ENCODE measurements at regions not wholly inside any gene's neighbourhood (a gene's known extent, or its start where the extent isn't known, plus 50 kb on each side); places are given as distances from the start of the nearest gene placed in this dataset.

- in situ Hi-C loops (cut with HindIII; ENCODE audit: low pct_unique_long_range_greater_than_20kb, low sequenced_read_pairs) = no loop called here
- no peak overlapping the region for H3K27ac ChIP-seq (ENCODE audit: low read length)
- H3K36me3 ChIP-seq (ENCODE audit: control insufficient read depth, insufficient read depth, low read length) = no peaks in the 10 kb centered on the region
- no peaks in the 10 kb centered on the region; the same call in 1 of the 2 replicates for H3K27me3 ChIP-seq (ENCODE audit: control insufficient read depth, insufficient read depth, low read length)
- no peak overlapping the region for H3K4me3 ChIP-seq (ENCODE audit: low read depth in 2 of 2, low read length in 2 of 2)
- BruUV-seq (replicated peaks) = no TSS peak
- ATAC-seq (no peak), DNase-seq (ENCODE audit: low read depth, low spot score) (no peak)
- POLR2A ChIA-PET = no interaction called here
- intact Hi-C loops (cut with micrococcal nuclease; ENCODE audit: unreplicated experiment) = no loop called here
- CTCF ChIA-PET = no interaction called here
- H3K9me3 ChIP-seq (ENCODE audit: control insufficient read depth, insufficient read depth, low read depth, low read length) = no peaks in the 10 kb centered on the region
- TF ChIP-seq REST (IDR thresholded peaks at IDR 0.05; ENCODE audit: insufficient read depth in 1 of 2, low read depth in 2 of 2, low read length in 1 of 2) = no peak
- TF ChIP-seq CTCF (IDR thresholded peaks at IDR 0.05) = no peak
- no peak for TF ChIP-seq SIN3A (IDR thresholded peaks at IDR 0.05; ENCODE audit: borderline replicate concordance, insufficient read depth, low read depth, low read length)
- TF ChIP-seq TCF7L2 (IDR thresholded peaks at IDR 0.05; ENCODE audit: low read depth, low read length) = no peak
- no peak for TF ChIP-seq POLR2AphosphoS5 (IDR thresholded peaks at IDR 0.05; ENCODE audit: low read depth, low read length)
- no peaks in the 10 kb centered on the region for H3K4me1 ChIP-seq (ENCODE audit: control insufficient read depth, insufficient read depth, low read length)
Measured at GRCh38 chr22:48899523-48900326, 927.9 kb downstream of the BRD1 start.

GRCh38 chr22:48898524-48899250 is 929.0 kb downstream of the BRD1 start:
- POLR2A ChIA-PET = no interaction called here
- Histone ChIP-seq H3K4me3 (ENCODE audit: low read depth in 2 of 2, low read length in 2 of 2) (no peak overlapping the region), H3K36me3 (ENCODE audit: control insufficient read depth, insufficient read depth, low read length) (no peaks in the 10 kb centered on the region), H3K9me3 (ENCODE audit: control insufficient read depth, insufficient read depth, low read depth, low read length) (no peaks in the 10 kb centered on the region), H3K27ac (ENCODE audit: low read length) (no peak overlapping the region), H3K27me3 (ENCODE audit: control insufficient read depth, insufficient read depth, low read length) (no peaks in the 10 kb centered on the region), H3K4me1 (ENCODE audit: control insufficient read depth, insufficient read depth, low read length) (no peaks in the 10 kb centered on the region)
- no TSS peak for BruUV-seq (replicated peaks)
- TF ChIP-seq POLR2AphosphoS5 (IDR thresholded peaks at IDR 0.05; ENCODE audit: low read depth, low read length) (no peak), CTCF (IDR thresholded peaks at IDR 0.05) (no peak), SIN3A (IDR thresholded peaks at IDR 0.05; ENCODE audit: borderline replicate concordance, insufficient read depth, low read depth, low read length) (no peak), REST (IDR thresholded peaks at IDR 0.05; ENCODE audit: insufficient read depth in 1 of 2, low read depth in 2 of 2, low read length in 1 of 2) (no peak), TCF7L2 (IDR thresholded peaks at IDR 0.05; ENCODE audit: low read depth, low read length) (no peak)
- CTCF ChIA-PET = no interaction called here
- ATAC-seq = no peak
- no peak for DNase-seq (ENCODE audit: low read depth, low spot score)
- intact Hi-C loops (cut with micrococcal nuclease; ENCODE audit: unreplicated experiment) (no loop called here), in situ Hi-C loops (cut with HindIII; ENCODE audit: low pct_unique_long_range_greater_than_20kb, low sequenced_read_pairs) (no loop called here)

Measured in Panc1 (cell line).